NB4 (cell line): ENCODE measurements at regions not wholly inside any gene's neighbourhood (a gene's known extent, or its start where the extent isn't known, plus 50 kb on each side); places are given as distances from the start of the nearest gene placed in this dataset.

ENCODE experiments used
- DNase-seq: peaks from one replicate; pipeline ENCODE4 v3.0.0; 2010; ENCODE audit warnings: low read depth
- H3K4me3 ChIP-seq: one replicate; pipeline ENCODE4 v1.5.1; 2011; ENCODE audit warnings: mild to moderate bottlenecking, low read depth, low read length, moderate library complexity
- MYC ChIP-seq: IDR thresholded peaks from 2 replicates; pipeline ENCODE4 v1.6.1; 2011; ENCODE audit warnings: low read depth, low read length
- POLR2A ChIP-seq: IDR thresholded peaks from 2 replicates; pipeline ENCODE4 v1.6.1; 2011; ENCODE audit warnings: mild to moderate bottlenecking; ENCODE audit not compliant: insufficient read length; ENCODE audit errors: extremely low read depth
- TF ChIP-seq, protein P1 (sequence below): IDR thresholded peaks from one replicate; pipeline ENCODE4 v1.5.1; 2012; ENCODE audit warnings: low read depth, low read length
- TF ChIP-seq, protein P2 (sequence below): IDR thresholded peaks from 2 replicates; pipeline ENCODE4 v1.6.1; 2011; ENCODE audit warnings: low read depth, low read length

DNA sequence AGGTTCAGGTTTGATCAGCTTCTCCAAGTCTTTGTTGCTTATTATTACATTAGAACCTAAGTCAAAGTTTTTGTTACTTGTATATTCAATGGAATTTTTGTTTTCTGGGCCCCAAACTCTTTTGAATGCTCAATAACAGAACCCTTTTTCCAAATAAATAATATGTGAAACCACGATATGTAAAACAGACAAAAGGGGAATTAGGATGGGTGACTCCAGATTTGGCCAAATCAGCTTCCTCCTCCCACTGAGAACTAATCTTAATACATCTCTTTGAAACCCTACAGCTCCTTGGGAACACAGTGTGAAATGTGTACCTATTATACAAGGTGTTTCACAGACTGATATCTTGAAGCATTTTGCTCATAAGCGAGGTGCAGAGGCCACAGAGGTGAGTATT, 67.0 kb upstream of the TNFSF18 start:
- TF ChIP-seq, protein P1, sequence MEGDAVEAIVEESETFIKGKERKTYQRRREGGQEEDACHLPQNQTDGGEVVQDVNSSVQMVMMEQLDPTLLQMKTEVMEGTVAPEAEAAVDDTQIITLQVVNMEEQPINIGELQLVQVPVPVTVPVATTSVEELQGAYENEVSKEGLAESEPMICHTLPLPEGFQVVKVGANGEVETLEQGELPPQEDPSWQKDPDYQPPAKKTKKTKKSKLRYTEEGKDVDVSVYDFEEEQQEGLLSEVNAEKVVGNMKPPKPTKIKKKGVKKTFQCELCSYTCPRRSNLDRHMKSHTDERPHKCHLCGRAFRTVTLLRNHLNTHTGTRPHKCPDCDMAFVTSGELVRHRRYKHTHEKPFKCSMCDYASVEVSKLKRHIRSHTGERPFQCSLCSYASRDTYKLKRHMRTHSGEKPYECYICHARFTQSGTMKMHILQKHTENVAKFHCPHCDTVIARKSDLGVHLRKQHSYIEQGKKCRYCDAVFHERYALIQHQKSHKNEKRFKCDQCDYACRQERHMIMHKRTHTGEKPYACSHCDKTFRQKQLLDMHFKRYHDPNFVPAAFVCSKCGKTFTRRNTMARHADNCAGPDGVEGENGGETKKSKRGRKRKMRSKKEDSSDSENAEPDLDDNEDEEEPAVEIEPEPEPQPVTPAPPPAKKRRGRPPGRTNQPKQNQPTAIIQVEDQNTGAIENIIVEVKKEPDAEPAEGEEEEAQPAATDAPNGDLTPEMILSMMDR, result no peak
- TF ChIP-seq MYC, result no peak
- TF ChIP-seq, protein P2, sequence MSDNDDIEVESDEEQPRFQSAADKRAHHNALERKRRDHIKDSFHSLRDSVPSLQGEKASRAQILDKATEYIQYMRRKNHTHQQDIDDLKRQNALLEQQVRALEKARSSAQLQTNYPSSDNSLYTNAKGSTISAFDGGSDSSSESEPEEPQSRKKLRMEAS, result no peak
- no peak for TF ChIP-seq POLR2A
- H3K4me3 ChIP-seq, result no peak overlapping the region
- no peak for DNase-seq

DNA sequence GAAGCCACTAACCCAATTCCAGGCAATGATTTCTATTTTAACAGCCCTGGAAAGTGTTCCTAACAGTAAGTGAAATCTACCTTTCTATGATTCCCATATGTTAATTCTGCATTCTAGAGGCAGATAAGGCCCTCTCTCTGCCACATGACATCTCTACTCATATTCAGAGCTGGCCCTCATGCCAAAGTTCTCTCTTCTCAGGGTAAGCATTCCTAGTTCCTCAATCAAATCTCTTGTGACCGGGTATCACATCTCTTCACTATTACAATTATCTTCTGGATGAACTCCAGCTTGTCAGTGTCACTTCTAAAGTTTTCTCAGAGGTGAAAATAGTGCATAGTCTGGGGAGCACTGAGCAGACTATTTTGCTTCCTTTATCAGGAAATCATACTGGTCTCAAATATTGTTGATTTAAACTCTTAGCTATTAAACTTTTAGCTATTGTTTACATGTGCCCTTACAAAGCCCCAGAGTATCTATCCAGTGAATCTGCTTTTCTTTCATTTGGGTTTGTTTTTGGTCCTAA, 66.4 kb upstream of the TNFSF18 start:
- no peak for DNase-seq
- no peak overlapping the region for H3K4me3 ChIP-seq
- no peak for TF ChIP-seq MYC
- TF ChIP-seq, protein P2, result no peak
- TF ChIP-seq, protein P1, result no peak
- no peak for TF ChIP-seq POLR2A

DNA sequence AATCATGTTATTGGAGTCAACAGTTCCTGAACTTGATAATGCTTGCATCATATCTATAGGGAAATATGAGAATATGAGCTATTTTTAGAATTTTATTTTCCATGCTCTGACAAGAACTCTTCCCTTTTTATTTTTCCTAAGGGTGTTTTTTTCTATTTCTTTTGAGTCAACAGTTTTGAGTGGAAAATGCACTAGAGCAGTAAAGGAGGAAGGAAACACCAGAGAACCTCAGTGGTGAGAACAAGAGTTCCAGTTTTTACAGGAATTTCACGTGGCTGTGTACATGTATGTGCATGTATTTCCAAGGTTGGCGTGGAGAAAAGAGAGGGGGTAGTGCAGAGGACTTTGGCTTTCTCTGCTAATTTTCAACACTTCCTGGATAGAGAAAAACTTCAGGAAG, 63.6 kb upstream of the TNFSF18 start:
- TF ChIP-seq, protein P1, result no peak
- TF ChIP-seq, protein P2, result no peak
- TF ChIP-seq POLR2A (no peak), MYC (no peak)
- no peak for DNase-seq
- no peak overlapping the region for H3K4me3 ChIP-seq

DNA sequence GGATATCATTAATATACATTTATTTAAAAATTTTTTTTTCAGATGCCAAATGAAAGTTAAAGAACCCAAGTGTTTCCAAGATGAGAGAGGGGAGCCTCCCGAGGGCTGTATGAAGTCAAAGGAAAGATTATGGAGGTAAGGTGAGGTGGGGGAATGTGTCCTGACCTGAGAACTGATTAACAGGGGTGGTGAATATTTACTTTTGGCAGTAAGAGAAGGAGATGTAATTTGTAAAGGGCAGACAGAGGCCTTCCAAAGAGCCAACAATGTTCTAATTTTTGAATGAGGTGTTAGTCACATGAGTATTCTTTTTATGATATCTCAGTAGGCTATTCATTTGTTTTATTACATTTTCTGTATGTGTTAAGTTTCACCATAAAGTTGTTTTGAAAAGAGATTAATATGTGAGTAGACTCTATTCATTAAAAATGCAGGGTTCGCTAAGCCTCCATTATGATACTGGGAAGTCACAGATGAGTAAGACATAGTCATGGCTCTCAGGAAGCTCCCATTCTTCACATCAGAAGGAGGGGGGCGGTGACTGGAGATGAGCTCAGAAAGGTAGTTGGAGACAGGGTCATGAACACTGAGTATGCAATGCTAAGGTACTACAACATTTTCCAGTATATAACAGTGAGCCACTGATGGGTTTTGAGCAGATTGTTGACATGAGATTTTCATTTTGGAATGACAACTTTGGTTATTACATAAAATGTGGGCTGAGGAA, 62.4 kb upstream of the TNFSF18 start:
- TF ChIP-seq MYC, result no peak
- no peak for TF ChIP-seq POLR2A
- TF ChIP-seq, protein P1, result no peak
- TF ChIP-seq, protein P2, result no peak
- H3K4me3 ChIP-seq, result no peak overlapping the region
- DNase-seq, result no peak

DNA sequence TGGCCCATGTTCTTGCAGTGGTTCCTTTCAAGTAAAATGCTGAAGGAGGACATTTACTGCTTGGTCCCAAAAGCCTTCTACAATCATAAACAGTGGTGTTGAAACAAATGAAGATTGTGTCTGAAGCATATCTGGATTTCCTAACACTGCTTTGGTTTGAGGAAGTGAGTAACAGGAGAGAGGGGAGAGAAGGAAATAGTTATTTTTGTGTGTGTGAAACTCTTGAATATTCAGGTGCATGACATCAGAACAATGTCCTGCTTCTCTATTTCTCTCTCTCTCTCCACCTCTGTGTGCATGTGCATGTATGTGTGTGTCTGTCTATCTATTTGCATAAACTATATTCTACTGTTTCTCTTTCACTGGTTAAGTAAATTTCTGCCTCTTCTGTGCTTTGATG, 61.4 kb upstream of the TNFSF18 start:
- DNase-seq, result peak; percentile 70

DNA sequence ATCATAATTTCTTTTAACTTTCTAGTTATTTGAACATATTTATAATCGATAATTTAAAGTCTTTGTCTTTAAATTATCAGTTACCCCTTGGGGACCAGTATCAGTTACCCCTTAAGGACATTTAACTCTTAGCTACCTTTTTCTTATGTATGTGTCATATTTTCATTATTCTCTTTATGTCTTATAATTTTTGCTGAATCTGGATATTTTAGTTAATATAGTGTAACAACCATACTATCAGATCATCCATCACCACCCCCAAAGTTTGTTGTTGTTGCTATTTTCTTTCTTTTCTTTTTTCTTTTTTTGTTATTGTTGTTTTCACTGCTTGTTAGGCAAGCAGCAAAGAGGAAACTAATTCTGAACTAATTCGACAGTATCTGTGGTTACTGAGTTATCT, 57.0 kb upstream of the TNFSF18 start:
- no peak overlapping the region for H3K4me3 ChIP-seq
- DNase-seq, result no peak
- TF ChIP-seq MYC (no peak), POLR2A (no peak)
- TF ChIP-seq, protein P2, result no peak

More for the DNA sequence above, 61.4 kb upstream of the TNFSF18 start:
- TF ChIP-seq MYC, result no peak
- TF ChIP-seq POLR2A, result no peak
- TF ChIP-seq, protein P2, result no peak
- H3K4me3 ChIP-seq, result no peak overlapping the region
